Heart left ventricle (tissue), 13 donors: ENCODE measurements at regions not wholly inside any gene's neighbourhood (a gene's known extent, or its start where the extent isn't known, plus 50 kb on each side); places are given as distances from the start of the nearest gene placed in this dataset.

ENCODE experiments used
- POLR2A ChIP-seq, 2 donors: fragments of 450-650 bp; IDR thresholded peaks; one replicate each; pipeline ENCODE4 v1.6.1; 2017; ENCODE audit warnings: antibody characterized with exemption in 2 of 2, mild to moderate bottlenecking in 2 of 2, moderate library complexity in 2 of 2
- TF ChIP-seq, protein P1 (sequence below), 12 donors: fragments of 200-600 bp; sonication (generic) in 4 of 12; IDR thresholded peaks; one replicate each; pipeline versions ENCODE4 v1.5.0 to v1.8.0; 2018 to 2022; ENCODE audit warnings: antibody characterized with exemption in 12 of 12, mild to moderate bottlenecking in 5 of 12
- donor health status: ischemic (EF 13 %, LVEDD 7.1; RV severe dilation, severe dysfunction).
- donor health status: DM: no; HTN: yes; CAD: no.
- donor health status: DM: no; HTN: no; CAD: no.
- donor health status: ischemic (EF 25% LVEDD 6.9; RV normal size, moderate dysfunction).
- donor health status: ischemic (EF 25% LVEDD 5.7; RV mildly dilated, moderate dysfunction).
- donor health status: ischemic (EF 35%, LVEDD 5.7; RV mildly dilated, moderate dysfunction).
- donor health status: nonischemic (EF 11% LVEDD 7.7; RV severe dilation, severe dysfunction).
- donor health status: DM: yes; HTN: yes; CAD: no.
- donor health status: PGD.
- donor health status: ischemic (EF 29% LVEDD 5.4; RV normal size, mild dysfunction).
- donor health status: nonischemic (EF 23%, LVEDD 6.1; RV moderate dilation, normal function).

GRCh38 chr5:2261004-2261703 lies 378.4 kb upstream of the IRX4 start:
- TF ChIP-seq, protein P1, sequence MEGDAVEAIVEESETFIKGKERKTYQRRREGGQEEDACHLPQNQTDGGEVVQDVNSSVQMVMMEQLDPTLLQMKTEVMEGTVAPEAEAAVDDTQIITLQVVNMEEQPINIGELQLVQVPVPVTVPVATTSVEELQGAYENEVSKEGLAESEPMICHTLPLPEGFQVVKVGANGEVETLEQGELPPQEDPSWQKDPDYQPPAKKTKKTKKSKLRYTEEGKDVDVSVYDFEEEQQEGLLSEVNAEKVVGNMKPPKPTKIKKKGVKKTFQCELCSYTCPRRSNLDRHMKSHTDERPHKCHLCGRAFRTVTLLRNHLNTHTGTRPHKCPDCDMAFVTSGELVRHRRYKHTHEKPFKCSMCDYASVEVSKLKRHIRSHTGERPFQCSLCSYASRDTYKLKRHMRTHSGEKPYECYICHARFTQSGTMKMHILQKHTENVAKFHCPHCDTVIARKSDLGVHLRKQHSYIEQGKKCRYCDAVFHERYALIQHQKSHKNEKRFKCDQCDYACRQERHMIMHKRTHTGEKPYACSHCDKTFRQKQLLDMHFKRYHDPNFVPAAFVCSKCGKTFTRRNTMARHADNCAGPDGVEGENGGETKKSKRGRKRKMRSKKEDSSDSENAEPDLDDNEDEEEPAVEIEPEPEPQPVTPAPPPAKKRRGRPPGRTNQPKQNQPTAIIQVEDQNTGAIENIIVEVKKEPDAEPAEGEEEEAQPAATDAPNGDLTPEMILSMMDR (IDR thresholded peaks at IDR 0.05): no peak
- TF ChIP-seq POLR2A (IDR thresholded peaks at IDR 0.05): no peak
